GM19455 (cell line): ENCODE measurements at regions not wholly inside any gene's neighbourhood (a gene's known extent, or its start where the extent isn't known, plus 50 kb on each side); places are given as distances from the start of the nearest gene placed in this dataset.
A peak's percentile ranks its signal among the peaks of the same experiment; 100 is the strongest.

Experiments
- ATAC-seq: cut with Tn5 transposase; IDR thresholded peaks from one replicate; pipeline ENCODE4 v1.9.1; 2021; ENCODE audit not compliant: unreplicated experiment

GRCh38 chr6:139855671-139856311 is 481.3 kb upstream of the CITED2 start:
- no peak for ATAC-seq

GRCh38 chr6:139853302-139853992 is 479.0 kb upstream of the CITED2 start:
- no peak for ATAC-seq

DNA sequence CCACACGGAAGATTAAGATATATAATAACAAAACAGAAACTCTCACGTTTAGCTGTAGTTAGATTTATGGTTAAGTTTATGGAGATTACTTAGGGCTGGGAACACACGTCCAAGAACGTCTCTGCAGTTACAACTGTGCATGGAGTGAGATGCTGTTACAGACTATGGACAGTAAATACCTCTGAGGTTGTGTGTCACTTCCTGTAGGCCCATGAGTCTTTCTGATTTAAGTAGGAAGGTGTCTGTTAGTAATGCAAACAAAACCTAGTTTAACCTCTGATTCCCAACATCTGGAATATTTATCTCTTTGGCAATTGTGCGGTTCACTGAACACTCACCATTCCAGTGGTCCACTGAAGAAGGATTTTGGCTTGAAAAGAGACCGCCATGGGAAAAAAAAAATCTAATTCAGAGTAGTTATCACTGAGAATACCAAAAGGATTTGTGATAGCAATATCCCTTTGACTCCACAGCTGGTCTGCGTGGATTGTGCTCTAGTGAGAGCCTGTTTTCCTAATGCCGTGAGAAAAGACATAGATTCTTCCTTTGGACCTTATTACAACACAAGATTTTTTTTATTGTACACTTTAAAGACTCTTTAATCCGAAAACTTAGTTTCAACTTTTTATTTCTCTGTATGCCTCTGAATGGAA is 478.2 kb upstream of the CITED2 start:
- ATAC-seq: no peak

DNA sequence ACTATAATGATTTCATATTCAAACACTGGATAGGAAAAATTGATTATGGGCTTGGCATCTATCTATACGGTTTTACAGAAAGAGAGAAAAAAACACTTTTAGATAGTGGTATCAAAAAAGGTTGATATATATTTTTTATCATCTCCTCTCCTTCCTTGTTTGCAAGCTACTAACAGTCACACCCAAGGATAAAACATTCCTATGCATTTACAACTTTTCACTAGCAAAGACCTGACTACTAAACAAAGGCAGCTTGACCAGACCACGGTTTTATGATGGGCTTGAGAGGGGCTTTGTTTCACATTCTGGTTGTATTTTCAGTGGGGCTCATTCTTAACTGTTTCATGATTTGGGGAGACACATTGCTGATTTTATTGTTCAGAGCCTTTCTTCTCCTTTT is 477.6 kb upstream of the CITED2 start:
- ATAC-seq: no peak

DNA sequence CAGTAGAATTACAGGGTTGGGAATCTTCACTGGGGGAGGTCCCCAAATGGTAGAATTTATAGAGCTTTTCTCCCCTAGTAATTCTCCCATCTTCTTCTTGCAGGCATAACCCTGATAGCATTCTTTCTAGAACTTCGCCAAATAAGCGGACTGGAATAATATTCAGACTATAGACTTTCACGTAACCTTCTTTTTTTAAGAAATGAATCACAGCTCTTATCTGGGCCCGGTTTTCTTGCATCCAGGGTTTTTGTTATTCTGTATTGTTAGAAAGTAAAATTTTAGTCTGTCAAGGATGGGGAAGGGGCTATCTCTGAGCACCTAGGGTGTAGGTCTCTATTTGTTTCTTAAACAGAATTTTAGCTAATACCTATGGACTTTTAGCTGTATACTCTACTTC is 476.8 kb upstream of the CITED2 start:
- ATAC-seq: no peak

DNA sequence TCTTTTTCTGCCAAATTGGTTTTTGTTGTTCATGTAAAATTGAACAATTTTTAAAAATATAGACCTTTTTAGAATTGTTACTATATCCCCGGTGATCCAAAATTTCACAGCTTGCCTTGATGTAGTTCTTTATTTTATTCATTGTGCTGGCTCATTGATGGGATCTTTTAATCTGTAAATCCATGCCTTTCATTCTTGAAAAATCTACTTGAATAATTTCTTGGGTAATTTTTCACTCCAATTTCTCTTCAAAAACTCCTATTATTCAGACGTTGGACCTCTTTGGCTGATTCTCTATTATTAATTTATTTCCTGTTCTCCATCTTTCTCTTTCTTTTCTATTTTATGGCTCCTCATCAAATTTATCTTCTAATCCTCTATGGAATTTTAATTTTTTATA is 476.1 kb upstream of the CITED2 start:
- ATAC-seq: no peak

- no peak for ATAC-seq
Measured at GRCh38 chr6:139847457-139847813, 473.0 kb upstream of the CITED2 start.

DNA sequence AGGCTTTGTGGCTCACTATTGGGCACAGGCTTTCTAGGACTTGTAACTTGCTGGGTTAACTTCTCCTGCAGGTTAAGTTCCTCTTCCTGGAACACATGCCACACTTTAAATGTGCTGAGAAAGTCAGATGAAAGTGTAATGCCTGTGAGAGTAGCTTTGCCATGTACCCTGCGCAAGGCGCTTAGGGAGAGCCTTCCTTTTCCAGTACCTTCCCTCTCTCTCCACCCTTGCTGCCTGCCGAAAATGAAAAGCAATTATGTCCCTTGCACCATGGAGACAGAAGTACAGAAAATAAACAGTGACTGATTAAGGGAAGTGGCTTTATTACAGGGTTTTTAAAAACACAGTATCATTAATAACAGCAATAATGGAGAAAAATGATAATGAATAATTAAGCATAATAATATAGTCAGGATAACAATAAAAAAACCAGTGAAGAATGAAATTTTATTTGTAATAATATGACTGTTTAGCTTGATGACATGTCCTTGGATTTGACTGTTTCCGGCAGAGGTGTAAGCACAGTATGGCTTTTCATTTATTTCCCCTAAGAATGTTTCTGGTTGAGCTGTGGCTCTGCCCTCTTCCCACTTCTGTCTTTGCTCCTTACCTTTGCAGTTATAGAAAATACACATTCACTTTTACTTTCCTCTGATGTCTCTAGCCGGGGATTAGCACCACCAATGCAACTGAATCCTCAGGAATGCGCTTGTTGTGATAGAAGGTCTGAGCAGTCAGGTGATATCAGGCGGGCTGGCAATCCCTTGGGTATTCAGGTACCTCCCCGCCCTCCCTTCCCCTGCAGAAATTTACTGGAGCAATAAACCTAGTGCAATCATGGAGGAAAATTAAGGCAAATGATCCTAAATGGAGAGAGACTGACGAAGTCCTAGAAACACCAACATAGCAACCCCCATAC is 472.3 kb upstream of the CITED2 start:
- no peak for ATAC-seq

GRCh38 chr6:139844907-139845306 is 470.5 kb upstream of the CITED2 start:
- no peak for ATAC-seq

GRCh38 chr6:139841794-139842215 is 467.4 kb upstream of the CITED2 start:
- peak; percentile 80 for ATAC-seq

DNA sequence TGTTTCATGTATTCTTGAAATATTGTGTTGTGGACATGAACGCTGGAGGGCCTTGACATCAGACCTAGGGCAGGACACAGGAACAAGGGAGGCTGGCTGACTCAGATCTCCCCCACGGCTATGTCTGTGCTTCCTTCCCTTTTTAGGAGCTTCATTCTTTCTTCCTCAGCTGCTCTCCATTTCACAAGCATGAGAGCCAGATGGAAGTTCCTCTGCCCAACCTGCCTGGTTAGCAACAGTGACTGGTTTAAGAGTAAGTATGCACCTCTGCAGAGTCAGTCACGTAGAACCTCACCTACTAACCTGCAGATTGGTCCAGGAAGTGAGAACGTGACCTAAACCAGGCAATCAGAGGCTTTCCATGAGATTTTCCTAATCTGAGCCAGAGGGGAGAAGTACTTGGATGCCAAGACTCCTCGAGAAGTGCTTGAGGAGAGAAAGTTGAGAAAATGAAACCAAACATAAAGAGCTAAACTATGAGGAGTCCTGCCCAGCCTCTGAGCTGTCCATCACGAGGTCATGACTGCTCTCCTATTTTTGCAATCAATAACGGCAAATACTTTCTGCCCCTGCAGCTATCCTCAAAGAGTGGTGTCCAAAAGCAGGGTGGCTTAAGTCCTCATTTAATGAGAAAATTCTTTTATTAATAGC is 465.2 kb upstream of the CITED2 start:
- ATAC-seq: no peak

DNA sequence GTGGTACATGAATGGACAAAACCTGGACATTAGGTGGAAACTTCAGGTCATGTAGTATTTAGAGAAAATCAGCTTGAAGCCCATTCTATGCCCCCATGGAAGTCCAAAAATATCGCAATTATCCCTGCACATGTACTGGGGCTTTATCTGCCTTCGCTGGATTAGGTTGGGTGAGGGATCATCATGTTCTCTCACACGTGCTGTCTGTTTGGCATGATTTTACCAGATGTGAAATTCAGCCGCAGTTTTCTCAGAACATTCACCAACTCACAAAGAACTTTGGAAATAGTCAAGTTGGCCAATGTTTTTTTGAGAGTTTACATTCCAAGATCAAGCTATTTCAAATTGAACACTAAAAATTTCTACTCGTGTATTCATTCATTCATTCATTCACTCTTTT is 459.8 kb upstream of the CITED2 start:
- no peak for ATAC-seq

GRCh38 chr6:139833592-139833991 is 459.1 kb upstream of the CITED2 start:
- ATAC-seq: no peak

GRCh38 chr6:139832493-139833305 is 458.3 kb upstream of the CITED2 start:
- no peak for ATAC-seq

DNA sequence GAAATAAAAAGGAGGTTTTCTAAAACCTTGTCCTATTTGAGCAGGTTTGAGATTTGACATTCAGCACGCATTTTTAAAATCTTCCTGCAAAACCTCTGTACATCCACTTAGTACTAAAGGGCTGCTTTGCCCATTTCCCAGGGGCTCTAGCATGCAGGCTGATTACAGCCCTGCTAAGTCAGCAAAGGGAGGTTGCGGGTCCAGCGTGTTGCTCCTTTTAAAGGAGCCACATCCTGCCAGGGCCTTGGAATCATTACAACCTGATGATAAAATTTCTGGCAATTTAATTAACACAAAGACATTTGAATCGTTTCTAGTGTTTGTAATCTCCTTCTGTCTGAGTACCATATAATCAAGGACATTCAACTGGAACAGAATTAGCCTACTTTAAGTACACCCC is 455.1 kb upstream of the CITED2 start:
- ATAC-seq: no peak

GRCh38 chr6:139828751-139829519 is 454.5 kb upstream of the CITED2 start:
- ATAC-seq: no peak

DNA sequence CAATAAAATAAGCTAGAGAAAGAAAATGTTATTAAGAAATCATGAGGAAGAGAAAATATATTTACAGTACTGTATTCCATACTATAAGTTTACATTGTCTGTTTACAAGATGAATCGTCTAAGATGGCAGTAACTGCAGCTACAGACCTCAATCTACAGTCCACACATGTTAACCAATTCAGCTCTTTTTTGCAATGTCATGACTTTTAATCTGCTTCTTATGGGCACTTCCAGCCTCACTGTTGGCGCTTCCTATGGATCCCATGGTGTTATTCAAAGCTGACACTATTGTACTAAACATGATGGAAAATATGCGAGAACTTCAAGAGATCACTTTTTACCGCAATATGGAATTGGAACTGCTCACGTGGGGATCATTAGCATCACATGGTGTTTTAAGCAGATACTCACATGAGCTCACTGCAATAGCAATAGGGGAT is 451.5 kb upstream of the CITED2 start:
- ATAC-seq: no peak

- no peak for ATAC-seq
Measured at GRCh38 chr6:139824864-139825263, 450.4 kb upstream of the CITED2 start.

- ATAC-seq: no peak
Measured at GRCh38 chr6:139823808-139824126, 449.3 kb upstream of the CITED2 start.
